Stimulated activated naive CD4-positive, alpha-beta T cell (primary cell): ENCODE measurements at regions not wholly inside any gene's neighbourhood (a gene's known extent, or its start where the extent isn't known, plus 50 kb on each side); places are given as distances from the start of the nearest gene placed in this dataset.

Source experiments
- DNase-seq, 6 experiments: peaks; one replicate each; lab custom pipeline; 2025; lab: John Stamatoyannopoulos, UW

DNA sequence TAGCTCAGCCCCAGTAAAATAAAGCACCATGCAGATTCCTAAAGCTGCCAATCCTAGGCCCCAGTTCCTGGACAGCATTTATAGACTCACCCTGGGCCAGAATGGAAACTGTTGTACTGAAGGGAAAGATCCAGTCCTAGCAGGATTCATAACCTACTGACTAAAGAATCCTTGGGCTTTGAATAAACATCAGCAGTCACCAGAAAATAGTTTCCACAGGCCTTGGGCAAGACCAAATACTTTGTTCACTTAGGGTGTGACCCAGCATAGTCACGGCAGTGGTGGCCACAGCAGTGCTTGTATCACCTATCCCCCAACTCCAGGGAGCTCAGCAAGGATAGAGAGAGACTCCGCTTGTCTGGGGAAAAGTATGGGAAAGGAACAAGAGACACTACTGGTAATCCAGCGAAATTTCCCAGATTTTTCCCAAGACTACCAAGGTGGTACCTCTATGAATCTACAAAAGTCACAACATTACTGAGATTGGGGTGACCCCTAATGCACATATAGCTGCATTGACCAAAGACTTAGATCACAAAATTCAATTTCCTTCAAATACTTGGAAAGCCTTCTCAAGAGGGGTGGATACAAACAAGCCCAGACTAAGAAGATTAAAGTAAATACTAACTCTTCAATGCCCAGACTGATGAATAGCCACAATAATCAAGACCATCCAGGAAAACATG is 748.1 kb upstream of the LRATD1 start:
- no peak for DNase-seq

DNA sequence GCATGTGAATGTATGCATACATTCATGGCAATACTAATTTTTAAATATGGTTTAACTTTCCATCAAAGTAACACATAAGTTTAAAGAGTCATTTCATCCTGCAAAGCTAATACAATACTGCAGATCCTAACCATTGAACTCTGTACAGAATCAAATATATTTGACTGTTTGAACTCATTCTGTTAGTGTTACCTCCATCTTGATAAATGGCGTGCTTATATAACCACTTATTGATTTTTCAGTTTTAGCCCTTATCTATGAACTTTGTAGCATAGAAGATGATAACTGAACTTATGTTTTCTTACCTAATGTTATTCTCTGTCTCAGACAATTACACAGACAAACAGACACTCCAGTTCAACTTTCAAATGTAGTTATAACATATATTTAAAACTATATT is 731.0 kb upstream of the LRATD1 start:
- DNase-seq: no peak

DNA sequence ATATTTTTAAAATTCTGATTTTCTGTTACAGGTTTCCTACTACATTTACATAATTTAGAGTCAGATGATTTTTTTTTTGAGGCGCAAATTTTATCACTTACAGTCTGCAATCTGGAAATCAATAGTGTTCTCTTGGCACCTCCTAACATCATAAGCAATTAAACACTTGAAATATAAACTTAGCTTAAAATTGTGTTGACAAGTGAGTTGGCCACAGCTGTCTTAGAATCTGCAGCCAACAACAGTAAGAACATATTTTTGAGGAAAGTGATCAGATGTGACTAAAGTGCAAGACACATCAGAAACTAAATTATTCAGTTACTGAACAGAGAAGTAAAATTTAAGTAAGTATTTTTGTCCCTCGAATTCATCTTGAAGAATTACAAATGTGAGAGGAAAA is 726.7 kb upstream of the LRATD1 start:
- DNase-seq: no peak

DNA sequence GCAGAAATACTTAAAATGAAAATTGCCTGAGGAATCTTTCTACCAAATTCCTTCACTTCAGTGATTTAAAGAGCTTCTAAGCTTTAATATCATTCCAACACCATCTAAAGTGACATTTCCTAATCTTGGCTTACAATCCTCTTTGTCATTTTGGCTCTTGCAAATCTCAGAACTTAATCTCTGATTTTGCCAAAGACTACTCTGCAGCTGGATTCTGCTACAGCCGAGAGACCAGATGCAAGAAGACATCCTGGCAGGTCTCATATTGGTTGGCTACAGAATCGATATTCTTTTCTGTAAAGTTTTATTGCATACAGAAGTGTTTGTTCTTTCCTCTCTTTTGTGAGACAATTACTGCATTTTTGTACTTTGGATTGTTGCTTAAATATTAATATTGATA is 716.5 kb upstream of the LRATD1 start:
- no peak for DNase-seq

DNA sequence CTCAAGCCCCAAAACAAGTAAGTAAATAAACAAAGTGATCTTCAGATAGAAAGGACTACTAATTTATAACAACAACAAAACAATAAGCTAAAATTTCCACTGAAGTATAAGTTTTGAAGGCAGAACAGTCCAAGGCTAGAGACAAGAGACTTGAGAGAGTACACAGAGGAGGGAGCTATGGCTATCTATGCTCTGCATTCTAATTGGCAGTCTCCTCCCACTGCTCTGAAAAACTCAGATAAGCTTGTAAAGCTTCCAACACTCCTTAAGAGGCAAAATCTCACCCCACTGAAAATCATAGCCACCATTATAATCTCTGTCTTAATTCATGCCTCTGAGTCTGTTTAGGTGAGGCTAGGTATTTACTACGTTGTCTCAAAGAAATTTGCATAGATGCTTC is 714.6 kb upstream of the LRATD1 start:
- DNase-seq: no peak

DNA sequence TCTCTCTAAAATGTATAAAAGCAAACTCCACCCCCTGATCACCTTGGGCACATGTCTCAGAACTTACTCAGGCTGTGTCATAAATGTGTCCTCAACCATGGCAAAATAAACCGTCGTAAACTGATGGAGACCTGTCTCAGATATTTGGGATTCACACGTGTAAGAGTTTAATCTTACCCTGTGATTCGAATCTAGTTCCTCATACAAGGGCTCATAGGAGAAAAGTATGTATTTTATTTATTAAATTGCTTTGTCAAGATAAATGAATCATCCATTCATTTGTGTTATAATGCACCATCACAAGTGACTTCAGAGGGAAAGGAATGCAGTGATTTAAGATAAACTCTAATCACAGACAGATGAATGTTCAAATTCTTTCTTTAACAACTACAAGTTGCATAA is 712.5 kb upstream of the LRATD1 start:
- no peak for DNase-seq

DNA sequence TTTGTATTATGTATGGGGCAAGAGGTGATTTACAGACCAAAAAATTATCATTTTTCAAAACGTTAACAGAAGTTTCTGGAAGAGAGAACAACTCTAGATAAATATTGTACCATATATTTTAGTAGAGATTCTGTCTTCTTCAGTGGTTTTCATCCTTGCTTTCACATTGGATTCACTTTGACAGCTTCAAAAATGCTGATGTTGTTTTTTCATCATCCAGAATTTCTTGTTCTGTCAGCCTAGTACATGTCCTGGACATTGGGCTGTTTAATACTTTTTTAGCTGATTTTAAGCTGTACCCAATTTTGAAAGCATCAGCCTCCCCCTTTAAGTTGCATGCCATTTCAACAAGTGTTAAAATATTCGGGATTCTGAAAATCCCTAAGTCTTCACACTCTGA is 711.3 kb upstream of the LRATD1 start:
- DNase-seq: no peak

DNA sequence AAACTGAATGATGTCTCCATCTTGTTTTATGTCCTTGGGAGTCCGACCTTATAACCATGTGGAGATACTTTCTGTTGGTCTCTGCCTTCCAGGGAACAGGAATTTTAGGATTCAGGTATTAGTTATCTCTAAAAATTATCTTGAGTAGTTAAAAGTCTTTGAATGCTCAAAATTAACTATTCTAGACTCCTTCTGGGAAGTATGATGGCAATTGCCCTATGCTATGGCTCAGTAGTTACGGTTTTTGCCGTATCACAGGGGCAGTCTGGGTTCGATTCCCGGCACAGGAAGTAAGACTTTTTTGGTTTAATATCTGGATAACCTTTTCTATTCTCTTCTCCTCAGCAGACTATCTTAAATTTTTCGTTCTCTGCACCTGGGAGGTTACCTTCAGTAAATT is 708.7 kb upstream of the LRATD1 start:
- DNase-seq: no peak

DNA sequence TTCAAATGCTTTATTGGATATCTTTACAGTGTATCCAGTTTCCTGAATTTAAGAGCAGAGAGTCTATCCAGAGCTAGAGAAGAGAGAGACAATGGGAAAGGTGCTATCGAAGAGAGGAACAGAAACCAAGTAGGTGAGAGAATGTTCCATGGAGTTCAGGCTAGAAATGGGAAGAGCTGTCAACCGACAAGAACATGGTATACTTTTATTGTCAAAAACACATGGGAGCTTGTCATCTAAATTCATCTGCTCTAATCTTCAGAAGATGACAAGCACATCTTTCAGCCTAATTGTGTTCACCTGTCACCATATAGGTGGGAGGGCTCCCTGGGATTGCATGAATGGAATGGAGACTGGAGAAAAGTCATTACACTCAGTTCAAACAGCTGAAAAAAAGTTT is 690.4 kb upstream of the LRATD1 start:
- no peak for DNase-seq

DNA sequence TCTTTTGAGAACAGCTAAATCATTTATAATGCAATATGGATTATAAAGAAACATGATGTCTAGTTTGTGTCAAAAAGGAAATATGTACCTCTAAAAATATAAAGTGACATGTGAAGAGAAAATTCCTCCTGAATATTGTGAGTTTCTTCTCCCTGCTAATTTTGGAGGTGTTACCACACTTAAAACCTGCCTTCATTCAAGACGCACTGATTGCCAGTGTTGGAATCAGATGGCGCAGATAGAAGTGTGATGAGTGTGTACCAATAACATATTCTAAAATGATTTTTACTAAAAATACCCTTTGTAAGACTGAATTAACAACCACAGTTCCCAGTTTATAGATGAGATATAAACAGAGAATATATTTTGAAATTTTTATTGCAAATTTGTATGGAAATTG is 681.8 kb upstream of the LRATD1 start:
- DNase-seq: no peak

DNA sequence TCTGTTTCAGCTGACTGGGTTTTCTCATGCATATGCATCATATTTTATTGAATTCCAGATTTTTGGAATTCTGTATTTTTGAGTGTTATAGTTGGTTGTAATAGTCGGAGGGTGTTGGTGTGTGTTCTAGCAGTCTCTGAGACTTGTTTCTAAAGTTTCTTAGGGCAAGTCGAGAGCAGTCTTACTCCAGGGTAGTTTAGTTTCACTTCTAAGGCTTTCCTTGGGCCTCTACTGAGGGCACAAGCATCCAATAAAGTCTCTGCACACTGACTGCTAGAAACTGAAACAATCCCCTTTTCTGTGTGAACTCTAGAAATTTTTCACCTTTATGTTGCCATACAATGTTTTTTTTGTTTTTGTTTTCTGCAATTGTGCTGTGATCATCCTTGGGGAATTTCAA is 663.7 kb upstream of the LRATD1 start:
- no peak for DNase-seq

DNA sequence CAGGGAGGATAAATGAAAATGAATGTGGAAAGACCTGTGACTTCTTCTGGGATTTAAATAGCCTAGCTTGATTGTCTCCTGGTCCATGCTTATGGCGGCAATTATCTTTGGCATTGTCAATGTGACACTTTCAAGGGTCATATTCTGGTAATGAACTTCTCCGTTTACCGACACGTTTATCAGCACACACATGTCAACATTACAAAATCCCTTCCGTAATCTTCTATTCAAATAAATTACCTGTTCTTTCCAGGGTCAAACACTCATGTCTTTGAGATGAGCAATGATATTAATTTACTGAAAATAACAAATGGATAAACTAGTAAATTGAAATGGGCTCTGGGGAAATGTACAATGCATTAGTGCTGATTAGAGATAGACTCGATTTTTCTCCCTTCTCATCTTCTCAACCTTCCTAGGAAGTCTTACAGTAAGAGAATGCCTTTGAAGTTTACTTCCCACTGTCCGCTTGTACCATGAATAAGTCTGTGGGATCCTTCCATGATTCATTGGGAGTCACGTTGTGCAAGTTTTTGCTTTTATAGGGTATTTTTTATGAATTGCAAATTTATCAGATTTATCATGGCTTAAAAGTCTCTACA is 646.3 kb upstream of the LRATD1 start:
- no peak for DNase-seq

DNA sequence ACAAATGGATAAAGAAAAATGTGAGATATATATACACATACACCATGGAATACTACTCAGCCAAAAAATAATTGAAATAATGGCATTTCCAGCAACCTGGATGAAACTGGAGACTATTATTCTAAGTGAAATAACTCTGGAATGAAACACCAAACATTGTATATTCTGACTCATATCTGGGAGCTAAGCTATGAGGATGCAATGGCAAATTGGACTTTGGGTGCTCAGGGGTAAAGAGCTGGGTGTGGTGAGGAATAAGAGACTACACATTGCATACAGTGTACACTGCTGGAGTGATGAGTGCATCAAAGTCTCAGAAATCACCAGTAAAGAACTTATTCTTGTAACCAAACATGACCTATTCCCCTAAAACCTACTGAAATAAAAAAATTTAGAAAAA is 636.0 kb upstream of the LRATD1 start:
- DNase-seq: no peak

DNA sequence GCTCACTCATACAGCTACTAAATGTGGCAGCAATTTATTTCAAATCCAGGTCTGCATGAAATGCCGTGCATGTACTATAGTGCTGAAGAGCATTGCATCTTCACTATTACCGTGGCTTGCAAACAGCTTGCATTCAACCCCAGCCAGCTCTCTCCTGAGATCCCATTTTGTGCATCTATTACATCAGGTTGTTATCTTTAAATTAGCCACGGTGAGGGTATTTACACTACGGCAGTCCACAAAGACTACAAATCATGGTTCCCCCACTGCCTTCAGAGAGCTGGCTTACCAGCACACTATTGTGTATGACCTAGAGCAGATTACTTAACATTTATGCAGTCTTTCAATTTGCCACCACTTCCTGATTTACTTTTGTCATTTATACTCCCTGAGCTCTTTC is 621.3 kb upstream of the LRATD1 start:
- DNase-seq: no peak

DNA sequence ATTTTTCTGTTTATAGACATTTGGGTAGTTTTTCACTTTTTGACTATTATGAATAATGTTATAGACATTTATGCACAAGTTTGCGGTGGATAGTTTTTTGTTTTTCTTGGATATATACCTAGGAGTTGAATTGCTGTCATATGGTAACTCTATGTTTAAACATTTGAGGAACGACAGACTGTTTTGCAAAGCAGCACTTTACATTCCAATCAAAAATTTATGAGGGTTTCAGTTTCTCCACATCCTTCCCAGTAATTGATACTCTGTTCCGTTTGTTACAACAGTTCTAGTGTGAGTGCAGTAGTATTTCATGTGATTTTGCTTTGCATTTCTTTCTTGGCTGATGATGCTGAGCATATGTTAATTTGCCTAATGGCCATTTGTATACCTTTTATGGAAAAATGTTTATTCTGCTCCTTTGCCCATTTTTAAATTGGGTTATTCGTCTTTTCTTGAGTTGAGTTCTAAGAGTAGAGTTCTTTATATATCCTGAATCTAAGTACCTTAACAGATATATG is 617.3 kb upstream of the LRATD1 start:
- no peak for DNase-seq

DNA sequence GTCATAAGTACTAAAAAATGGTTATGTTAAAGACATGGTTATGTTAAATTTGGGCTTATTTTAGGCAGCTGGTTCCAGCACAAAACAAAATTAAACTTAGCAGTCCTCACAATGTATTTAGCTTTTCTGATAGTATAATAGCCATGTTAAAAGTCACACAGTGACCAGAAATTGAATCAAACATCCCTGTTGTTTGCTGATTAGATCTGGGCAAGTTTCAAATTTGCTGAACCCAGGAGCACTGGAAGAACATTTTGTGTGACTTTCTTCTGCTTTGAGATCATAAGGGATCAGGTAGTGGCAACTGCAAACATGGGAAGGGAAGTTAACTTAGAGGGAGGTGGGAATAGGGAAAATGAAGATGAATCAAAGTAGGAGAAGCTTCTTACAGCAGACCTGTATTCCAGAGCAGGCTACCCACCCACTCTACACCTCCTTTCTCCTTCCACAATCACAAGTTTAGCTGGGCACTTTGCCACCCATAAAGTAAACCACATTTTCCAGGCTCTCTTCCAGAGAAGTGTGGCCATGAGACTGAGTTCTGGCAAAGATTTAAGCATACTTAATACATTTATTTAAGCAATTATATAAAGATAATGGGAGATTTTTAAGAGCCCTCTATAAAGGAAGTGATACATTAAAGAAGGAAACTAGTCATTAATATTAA is 616.1 kb upstream of the LRATD1 start:
- no peak for DNase-seq

DNA sequence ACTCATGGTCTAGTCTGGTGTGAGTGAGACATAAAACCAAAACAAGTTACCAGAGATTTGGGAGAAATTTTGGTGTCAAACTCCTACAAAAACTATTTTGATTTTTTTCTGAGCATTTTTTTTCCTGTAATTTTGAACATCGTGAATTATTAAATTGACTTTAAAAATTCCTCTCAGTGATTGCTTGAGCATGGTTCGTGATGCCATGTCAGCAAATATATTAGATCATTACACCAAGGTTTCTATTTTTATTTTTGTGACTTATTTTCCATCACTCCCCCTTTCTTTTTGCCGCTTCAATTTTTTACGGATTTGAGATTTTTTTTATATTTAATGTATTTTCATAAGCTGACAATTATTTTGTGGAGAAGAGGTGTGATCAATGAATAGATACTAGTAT is 613.9 kb upstream of the LRATD1 start:
- DNase-seq: no peak

DNA sequence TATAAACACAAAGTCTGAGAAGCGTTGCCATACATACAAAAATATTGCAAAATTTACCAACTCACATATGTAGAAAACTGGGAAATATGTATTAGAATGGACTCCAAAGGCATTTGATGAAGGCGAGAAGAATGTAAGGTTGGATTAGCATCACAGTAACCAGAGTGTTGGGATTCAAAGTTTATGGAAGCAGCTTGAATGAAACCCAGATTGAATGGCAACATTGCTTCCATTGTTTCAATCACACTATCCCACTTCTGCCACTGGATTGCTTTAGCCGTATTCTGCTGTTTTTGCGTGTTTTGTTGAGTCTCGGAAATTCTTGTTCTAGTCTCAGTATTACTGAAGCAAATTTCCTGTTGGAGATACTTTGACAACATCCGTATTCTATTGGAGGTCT is 609.0 kb upstream of the LRATD1 start:
- DNase-seq: no peak

DNA sequence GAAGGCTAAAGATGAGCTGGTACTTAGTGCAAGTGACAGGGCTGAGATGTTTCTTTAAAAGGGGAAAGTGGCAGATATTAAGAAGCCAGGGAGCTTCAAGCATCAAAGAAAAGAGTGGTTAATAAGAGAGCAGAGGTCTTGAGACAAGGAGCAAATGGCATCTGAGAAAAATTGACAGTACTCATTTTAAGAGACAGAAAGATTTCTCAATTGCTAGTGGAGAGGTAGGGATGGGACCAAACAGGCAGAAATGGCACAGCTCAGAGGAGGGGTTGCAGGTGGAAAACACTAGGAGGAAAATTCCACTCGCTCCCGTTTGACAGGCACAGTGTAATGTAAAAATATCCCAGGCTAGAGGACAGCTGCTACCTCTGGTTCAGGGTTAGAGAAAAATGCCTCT is 593.4 kb upstream of the LRATD1 start:
- DNase-seq: no peak

DNA sequence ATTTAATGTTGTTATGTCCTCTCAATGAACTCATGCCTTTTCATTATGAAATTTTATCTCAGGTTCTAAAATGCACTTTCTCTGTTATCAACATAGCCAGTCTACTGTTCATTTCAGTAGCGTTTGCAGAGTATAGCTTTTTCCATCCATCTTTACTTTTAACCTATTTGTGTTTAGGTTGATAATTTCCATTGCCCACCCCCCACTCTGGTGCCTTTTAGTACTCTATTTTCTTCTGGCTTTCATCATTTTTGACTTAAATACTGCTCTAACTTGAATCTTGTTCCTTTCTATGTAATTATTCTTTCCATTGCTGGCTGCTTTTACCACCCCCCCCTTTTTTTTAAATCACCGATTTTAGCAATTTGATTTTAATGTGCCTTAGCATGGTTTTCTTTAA is 585.0 kb upstream of the LRATD1 start:
- DNase-seq: no peak

DNA sequence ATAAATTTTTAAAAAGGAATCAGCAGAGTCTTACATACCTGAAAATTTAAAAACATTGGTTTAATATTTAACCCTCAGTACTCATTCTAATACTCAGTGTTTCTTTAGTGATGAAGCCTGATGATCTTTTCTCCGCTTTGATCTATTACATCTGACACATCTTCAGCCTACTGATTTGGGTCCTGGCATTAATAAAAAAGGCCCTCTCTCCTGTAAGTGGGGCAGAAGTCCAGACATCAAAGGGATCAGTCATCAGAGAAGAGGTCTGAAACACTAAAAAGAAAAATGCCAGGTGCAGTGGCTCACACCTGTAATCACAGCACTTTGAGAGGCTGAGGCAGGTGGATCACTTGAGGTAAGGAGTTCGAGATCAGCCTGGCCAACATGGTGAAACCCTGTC is 581.1 kb upstream of the LRATD1 start:
- DNase-seq: no peak

DNA sequence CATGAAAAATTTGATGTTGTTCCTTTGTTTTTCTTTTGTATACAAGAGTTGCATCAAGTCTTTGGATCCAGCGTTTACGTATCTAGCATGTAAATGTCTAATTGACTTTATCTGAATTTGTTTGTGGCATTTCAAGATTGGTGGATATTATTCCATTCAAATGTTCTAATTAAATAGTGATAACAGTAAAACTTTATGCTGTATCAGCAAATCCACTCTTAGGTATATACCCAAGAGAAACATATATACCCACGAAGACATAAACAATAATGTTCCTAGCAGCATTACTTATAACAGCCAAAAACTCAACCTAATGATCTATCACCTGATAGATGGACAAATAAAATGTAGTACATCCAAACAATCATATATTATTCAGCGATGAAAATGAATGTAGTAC is 579.4 kb upstream of the LRATD1 start:
- DNase-seq: no peak

DNA sequence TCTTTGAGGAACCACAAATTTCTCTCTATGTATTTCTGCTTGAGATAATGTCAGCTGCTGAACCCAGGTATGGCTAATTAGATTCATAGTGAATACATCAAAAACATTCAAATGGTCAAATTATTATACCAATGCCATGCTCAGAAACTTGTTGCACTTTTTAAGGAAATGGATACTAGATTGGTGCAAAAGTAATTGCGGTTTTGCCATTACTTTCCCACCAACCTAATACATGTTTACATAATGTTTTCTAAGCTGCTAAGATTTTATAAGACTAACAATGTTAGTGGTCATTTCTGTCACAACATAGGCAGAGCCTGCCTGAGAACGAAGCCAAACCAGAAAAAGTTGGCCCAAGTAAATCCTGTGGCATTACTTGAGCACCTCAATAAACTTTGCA is 568.2 kb upstream of the LRATD1 start:
- DNase-seq: no peak

DNA sequence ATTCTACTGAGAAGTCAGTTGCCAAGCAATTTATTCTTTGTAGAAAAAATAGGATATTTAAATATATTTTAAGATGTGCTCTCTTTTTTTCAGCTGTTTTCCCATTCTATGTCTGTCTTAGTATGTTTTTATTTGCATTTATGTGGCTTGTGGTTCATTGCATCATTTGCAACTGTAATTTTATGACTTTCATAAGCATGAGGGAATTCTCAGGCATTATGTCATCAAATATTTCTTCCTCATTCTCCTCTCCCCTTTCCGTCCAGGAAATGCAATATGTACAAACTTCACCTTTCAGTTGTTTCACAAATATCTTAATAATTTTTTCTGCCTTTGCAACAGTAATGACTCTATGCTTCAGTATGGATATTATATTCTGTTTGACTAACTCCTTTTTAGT is 560.2 kb upstream of the LRATD1 start:
- DNase-seq: no peak
